Adrenal gland (tissue), 5 donors: ENCODE measurements at regions not wholly inside any gene's neighbourhood (a gene's known extent, or its start where the extent isn't known, plus 50 kb on each side); places are given as distances from the start of the nearest gene placed in this dataset.

Source experiments
- POLR2A ChIP-seq, 2 donors: fragments of 450-650 bp; IDR thresholded peaks; one replicate each; pipeline ENCODE4 v1.6.1; 2017; ENCODE audit warnings: antibody characterized with exemption in 2 of 2, mild to moderate bottlenecking in 2 of 2, moderate library complexity in 1 of 2
- TF ChIP-seq, protein P1 (sequence below), 6 experiments: fragments of 450-650 bp in 4 of 6; fragments of 200-600 bp in 2 of 6; sonication (generic) in 1 of 6; IDR thresholded peaks; 1 replicate in 5 of 6; 2 replicates in 1 of 6; pipeline versions ENCODE4 v1.5.1 to v1.8.0; 2016 to 2021; ENCODE audit warnings: antibody characterized with exemption in 6 of 6, mild to moderate bottlenecking in 2 of 6, moderate library complexity in 1 of 6
- donor health status: DM: no; HTN: no; CAD: no.

DNA sequence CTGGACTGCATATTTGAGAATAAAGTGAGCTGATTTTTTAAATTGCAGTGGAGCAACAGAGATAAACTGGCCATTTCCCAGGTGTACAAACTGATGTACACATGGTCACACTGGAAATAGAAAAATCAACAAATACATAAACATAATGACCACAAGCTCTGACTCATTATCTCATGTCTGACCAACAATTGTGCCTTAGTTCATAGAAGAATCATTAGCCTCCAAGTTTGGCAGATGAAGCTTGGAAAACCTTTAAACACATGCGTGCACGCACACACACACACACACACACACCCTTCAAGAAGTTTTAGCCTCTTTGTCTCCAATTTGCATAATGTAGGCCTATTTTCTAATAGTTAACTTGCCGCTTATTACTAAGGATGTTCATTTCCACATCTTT lies 308.9 kb upstream of the POM121L12 start:
- TF ChIP-seq, protein P1, sequence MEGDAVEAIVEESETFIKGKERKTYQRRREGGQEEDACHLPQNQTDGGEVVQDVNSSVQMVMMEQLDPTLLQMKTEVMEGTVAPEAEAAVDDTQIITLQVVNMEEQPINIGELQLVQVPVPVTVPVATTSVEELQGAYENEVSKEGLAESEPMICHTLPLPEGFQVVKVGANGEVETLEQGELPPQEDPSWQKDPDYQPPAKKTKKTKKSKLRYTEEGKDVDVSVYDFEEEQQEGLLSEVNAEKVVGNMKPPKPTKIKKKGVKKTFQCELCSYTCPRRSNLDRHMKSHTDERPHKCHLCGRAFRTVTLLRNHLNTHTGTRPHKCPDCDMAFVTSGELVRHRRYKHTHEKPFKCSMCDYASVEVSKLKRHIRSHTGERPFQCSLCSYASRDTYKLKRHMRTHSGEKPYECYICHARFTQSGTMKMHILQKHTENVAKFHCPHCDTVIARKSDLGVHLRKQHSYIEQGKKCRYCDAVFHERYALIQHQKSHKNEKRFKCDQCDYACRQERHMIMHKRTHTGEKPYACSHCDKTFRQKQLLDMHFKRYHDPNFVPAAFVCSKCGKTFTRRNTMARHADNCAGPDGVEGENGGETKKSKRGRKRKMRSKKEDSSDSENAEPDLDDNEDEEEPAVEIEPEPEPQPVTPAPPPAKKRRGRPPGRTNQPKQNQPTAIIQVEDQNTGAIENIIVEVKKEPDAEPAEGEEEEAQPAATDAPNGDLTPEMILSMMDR (IDR thresholded peaks at IDR 0.05): no peak
- no peak for TF ChIP-seq POLR2A (IDR thresholded peaks at IDR 0.05)
